ENCODE measurements at regions not wholly inside any gene's neighbourhood (a gene's known extent, or its start where the extent isn't known, plus 50 kb on each side); places are given as distances from the start of the nearest gene placed in this dataset.

GRCh38 chr6:91442342-91442741 lies 855.5 kb upstream of the MAP3K7 start:
- Histone ChIP-seq H4K20me1 (ENCODE audit: insufficient read depth, poor library complexity, severe bottlenecking) (no peaks in the 10 kb centered on the region), H3K9me3 (ENCODE audit: low read depth) (no peaks in the 10 kb centered on the region), H3K79me2 (no peaks in the 10 kb centered on the region), H3K4me2 (no peak overlapping the region), H3K4me3 (no peak overlapping the region), H3K9me2 (replicated peaks; ENCODE audit: insufficient read depth) (no peaks in the 10 kb centered on the region), H3K4me1 (ENCODE audit: insufficient read depth) (no peaks in the 10 kb centered on the region), H3K36me3 (replicated peaks; ENCODE audit: insufficient read depth, low read depth) (no peaks in the 10 kb centered on the region), H3K27ac (no peak overlapping the region), H2AFZ (no peak overlapping the region), H3K27me3 (no peaks in the 10 kb centered on the region)
- no peak for TF ChIP-seq EZH2 (IDR thresholded peaks at IDR 0.05; ENCODE audit: borderline replicate concordance)
- DNase-seq (ENCODE audit: low spot score): no peak
- WGBS (ENCODE audit: low lambda C conversion rate, missing lambda C conversion rate): 83% methylated on average over 2 of the region's 2 CpGs

GRCh38 chr6:91438570-91438969 lies 851.7 kb upstream of the MAP3K7 start:
- Histone ChIP-seq H3K36me3 (replicated peaks; ENCODE audit: insufficient read depth, low read depth) (no peaks in the 10 kb centered on the region), H3K4me3 (no peak overlapping the region), H2AFZ (no peak overlapping the region), H3K79me2 (no peaks in the 10 kb centered on the region), H3K27me3 (no peaks in the 10 kb centered on the region), H3K4me1 (ENCODE audit: insufficient read depth) (no peaks in the 10 kb centered on the region), H4K20me1 (ENCODE audit: insufficient read depth, poor library complexity, severe bottlenecking) (no peaks in the 10 kb centered on the region), H3K9me2 (replicated peaks; ENCODE audit: insufficient read depth) (no peaks in the 10 kb centered on the region), H3K4me2 (no peak overlapping the region), H3K27ac (no peak overlapping the region), H3K9me3 (ENCODE audit: low read depth) (no peaks in the 10 kb centered on the region)
- no peak for DNase-seq (ENCODE audit: low spot score)
- TF ChIP-seq EZH2 (IDR thresholded peaks at IDR 0.05; ENCODE audit: borderline replicate concordance) (no peak), EZH2phosphoT487 (IDR thresholded peaks at IDR 0.05; ENCODE audit: low read depth, severe bottlenecking, unreplicated experiment) (no peak), CTCF (IDR thresholded peaks at IDR 0.05; ENCODE audit: poor library complexity) (no peak)
- WGBS (ENCODE audit: low lambda C conversion rate, missing lambda C conversion rate): 70% methylated on average over 2 of the region's 2 CpGs

GRCh38 chr6:91437315-91437729 lies 850.5 kb upstream of the MAP3K7 start:
- no peak overlapping the region for H3K4me2 ChIP-seq
- H4K20me1 ChIP-seq (ENCODE audit: insufficient read depth, poor library complexity, severe bottlenecking): no peaks in the 10 kb centered on the region
- no peak overlapping the region for H3K4me3 ChIP-seq
- H3K27ac ChIP-seq: no peak overlapping the region
- WGBS (ENCODE audit: low lambda C conversion rate, missing lambda C conversion rate): 84% methylated on average over 2 of the region's 2 CpGs
- H3K4me1 ChIP-seq (ENCODE audit: insufficient read depth): no peaks in the 10 kb centered on the region
- no peaks in the 10 kb centered on the region for H3K9me3 ChIP-seq (ENCODE audit: low read depth)
- no peaks in the 10 kb centered on the region for H3K36me3 ChIP-seq (replicated peaks; ENCODE audit: insufficient read depth, low read depth)
- H3K27me3 ChIP-seq: no peaks in the 10 kb centered on the region
- DNase-seq (ENCODE audit: low spot score): no peak
- no peaks in the 10 kb centered on the region for H3K79me2 ChIP-seq
- TF ChIP-seq EZH2phosphoT487 (IDR thresholded peaks at IDR 0.05; ENCODE audit: low read depth, severe bottlenecking, unreplicated experiment): no peak
- TF ChIP-seq EZH2 (IDR thresholded peaks at IDR 0.05; ENCODE audit: borderline replicate concordance): no peak
- no peak for TF ChIP-seq CTCF (IDR thresholded peaks at IDR 0.05; ENCODE audit: poor library complexity)
- H2AFZ ChIP-seq: no peak overlapping the region
- H3K9me2 ChIP-seq (replicated peaks; ENCODE audit: insufficient read depth): no peaks in the 10 kb centered on the region

- Histone ChIP-seq H4K20me1 (ENCODE audit: insufficient read depth, poor library complexity, severe bottlenecking) (no peaks in the 10 kb centered on the region), H3K27me3 (no peaks in the 10 kb centered on the region), H3K9me2 (replicated peaks; ENCODE audit: insufficient read depth) (no peaks in the 10 kb centered on the region), H3K36me3 (replicated peaks; ENCODE audit: insufficient read depth, low read depth) (no peaks in the 10 kb centered on the region), H2AFZ (no peak overlapping the region), H3K4me2 (no peak overlapping the region), H3K4me3 (no peak overlapping the region), H3K27ac (no peak overlapping the region), H3K4me1 (ENCODE audit: insufficient read depth) (no peaks in the 10 kb centered on the region), H3K9me3 (ENCODE audit: low read depth) (no peaks in the 10 kb centered on the region), H3K79me2 (no peaks in the 10 kb centered on the region)
- no peak for DNase-seq (ENCODE audit: low spot score)
- TF ChIP-seq CTCF (IDR thresholded peaks at IDR 0.05; ENCODE audit: poor library complexity) (no peak), EZH2phosphoT487 (IDR thresholded peaks at IDR 0.05; ENCODE audit: low read depth, severe bottlenecking, unreplicated experiment) (no peak), EZH2 (IDR thresholded peaks at IDR 0.05; ENCODE audit: borderline replicate concordance) (no peak)
- 94% methylated on average over 2 of the region's 2 CpGs for WGBS (ENCODE audit: low lambda C conversion rate, missing lambda C conversion rate)
Observed at GRCh38 chr6:91436448-91436847, 849.6 kb upstream of the MAP3K7 start.

All from hepatocyte (in vitro differentiated cells).